ENCODE measurements at regions not wholly inside any gene's neighbourhood (a gene's known extent, or its start where the extent isn't known, plus 50 kb on each side); places are given as distances from the start of the nearest gene placed in this dataset.

DNA sequence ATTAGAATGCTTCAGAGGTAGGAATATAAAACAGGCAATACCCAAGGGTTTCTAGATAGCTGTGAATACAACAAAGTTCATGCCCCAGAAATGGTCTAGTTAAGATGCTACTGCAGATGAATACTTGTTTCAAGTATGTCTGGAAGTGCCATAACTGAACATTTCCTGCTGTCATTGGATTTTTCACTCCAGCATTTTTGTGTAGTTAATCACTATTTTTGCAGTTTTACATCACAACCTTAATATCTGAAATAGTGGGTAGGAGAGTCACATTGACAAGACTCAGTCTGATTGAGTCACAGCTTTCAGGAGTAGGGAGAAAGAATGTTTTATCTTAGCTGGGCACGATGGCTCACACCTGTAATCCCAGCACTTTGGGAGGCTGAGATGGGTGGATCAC, 126.4 kb upstream of the C1orf21 start:
- WGBS, 2 donors = 81 to 89% methylated on average over 1 of the region's 1 CpG
- TF ChIP-seq, protein P1, sequence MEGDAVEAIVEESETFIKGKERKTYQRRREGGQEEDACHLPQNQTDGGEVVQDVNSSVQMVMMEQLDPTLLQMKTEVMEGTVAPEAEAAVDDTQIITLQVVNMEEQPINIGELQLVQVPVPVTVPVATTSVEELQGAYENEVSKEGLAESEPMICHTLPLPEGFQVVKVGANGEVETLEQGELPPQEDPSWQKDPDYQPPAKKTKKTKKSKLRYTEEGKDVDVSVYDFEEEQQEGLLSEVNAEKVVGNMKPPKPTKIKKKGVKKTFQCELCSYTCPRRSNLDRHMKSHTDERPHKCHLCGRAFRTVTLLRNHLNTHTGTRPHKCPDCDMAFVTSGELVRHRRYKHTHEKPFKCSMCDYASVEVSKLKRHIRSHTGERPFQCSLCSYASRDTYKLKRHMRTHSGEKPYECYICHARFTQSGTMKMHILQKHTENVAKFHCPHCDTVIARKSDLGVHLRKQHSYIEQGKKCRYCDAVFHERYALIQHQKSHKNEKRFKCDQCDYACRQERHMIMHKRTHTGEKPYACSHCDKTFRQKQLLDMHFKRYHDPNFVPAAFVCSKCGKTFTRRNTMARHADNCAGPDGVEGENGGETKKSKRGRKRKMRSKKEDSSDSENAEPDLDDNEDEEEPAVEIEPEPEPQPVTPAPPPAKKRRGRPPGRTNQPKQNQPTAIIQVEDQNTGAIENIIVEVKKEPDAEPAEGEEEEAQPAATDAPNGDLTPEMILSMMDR (IDR thresholded peaks at IDR 0.05) = no peak
- no peak for TF ChIP-seq POLR2A (IDR thresholded peaks at IDR 0.05)
- H3K4me3 ChIP-seq (ENCODE audit: low read depth, poor library complexity, severe bottlenecking) = no peak overlapping the region
- DNase-seq (ENCODE audit: low spot score in 2 of 2) = no peak
- intact Hi-C loops (cut with DNase I; ENCODE audit: low total_unique reads) = no loop called here

DNA sequence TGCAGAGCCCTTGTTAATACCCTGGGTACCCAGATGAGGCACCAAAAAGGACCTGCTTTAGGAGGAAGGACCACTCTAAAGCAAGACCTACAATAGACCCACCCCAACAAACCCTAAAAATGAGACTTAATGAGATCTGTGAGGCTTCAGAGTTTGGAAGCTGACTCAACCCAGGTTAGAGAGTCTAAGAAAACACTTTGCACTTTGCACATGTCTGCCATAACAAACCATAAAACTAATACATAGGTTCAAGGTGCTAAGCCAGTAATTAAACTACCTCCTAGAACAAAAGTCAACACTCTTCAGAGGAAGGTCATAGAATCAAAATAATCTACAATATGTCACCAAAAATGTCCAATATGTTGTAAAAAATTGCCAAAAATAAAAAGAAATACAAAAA, 124.7 kb upstream of the C1orf21 start:
- DNase-seq (ENCODE audit: low spot score in 2 of 2) = no peak
- H3K4me3 ChIP-seq (ENCODE audit: low read depth, poor library complexity, severe bottlenecking) = no peak overlapping the region
- TF ChIP-seq POLR2A (IDR thresholded peaks at IDR 0.05) = no peak
- TF ChIP-seq, protein P1 (IDR thresholded peaks at IDR 0.05) = no peak
- intact Hi-C loops (cut with DNase I; ENCODE audit: low total_unique reads) = no loop called here

DNA sequence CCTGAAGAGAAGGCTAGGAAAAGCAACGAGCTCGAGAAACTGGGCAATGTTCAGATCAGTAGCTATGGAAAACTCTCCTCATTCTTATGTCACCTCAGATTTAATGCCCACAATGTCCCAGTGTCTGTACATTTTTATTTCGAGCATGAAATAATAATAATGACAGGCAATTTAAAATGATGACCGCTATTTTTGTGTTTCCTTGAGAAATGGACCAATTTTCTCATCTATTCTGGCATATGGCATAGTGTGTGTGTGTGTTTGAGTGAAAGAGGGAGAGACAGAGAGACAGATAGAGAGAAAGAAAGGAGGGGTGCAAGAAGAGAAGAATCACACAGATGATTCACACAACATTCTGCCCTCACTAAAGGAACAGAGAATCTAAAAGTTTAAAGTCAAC, 119.1 kb upstream of the C1orf21 start:
- H3K4me3 ChIP-seq (ENCODE audit: low read depth, poor library complexity, severe bottlenecking) = no peak overlapping the region
- DNase-seq (ENCODE audit: low spot score in 2 of 2) = no peak
- intact Hi-C loops (cut with DNase I; ENCODE audit: low total_unique reads) = no loop called here
- WGBS, 2 donors = 88 to 89% methylated on average over 4 of the region's 4 CpGs
- TF ChIP-seq, protein P1 (IDR thresholded peaks at IDR 0.05) = no peak
- TF ChIP-seq POLR2A (IDR thresholded peaks at IDR 0.05) = no peak

- H3K4me3 ChIP-seq (ENCODE audit: low read depth, poor library complexity, severe bottlenecking) = no peak overlapping the region
- no peak for DNase-seq (ENCODE audit: low spot score in 2 of 2)
- intact Hi-C loops (cut with DNase I; ENCODE audit: low total_unique reads) = no loop called here
- TF ChIP-seq, protein P1 (IDR thresholded peaks at IDR 0.05) = no peak
- TF ChIP-seq POLR2A (IDR thresholded peaks at IDR 0.05) = no peak
- 48 to 76% methylated on average over 3 of the region's 3 CpGs for WGBS, 2 donors
These were observed 116.3 kb upstream of the C1orf21 start for GRCh38 chr1:184270556-184270955.

DNA sequence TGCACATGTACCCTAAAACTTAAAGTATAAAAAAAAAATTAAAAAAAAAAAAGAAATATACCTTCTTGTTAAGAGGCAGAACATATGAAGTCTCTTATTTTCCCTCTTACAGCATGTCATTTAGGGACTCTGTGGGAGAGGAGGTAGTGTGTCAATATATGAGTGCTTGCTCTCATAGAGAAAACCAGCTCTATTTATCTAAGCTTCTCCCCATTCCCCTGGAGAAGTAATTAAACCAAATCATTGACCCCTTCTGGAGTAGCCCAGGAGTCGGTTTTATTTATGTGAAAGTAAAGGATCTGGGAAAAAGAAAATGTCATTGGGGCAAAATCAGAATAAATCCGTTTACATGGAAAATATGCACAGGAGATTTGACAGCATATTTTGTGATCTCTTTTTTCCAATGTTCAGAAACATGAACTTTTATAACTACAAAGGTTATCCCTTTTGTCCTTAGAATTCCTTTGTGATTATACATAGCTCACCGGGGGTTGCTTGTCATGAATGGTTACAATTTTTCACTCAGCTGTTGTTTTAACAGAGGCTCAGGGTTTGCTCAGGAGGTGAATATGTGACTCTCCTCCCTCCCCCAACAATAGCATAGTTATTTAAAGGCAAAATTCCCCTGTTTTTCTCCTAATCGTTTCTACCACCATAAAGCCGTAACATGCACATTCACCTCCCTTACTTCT, 114.5 kb upstream of the C1orf21 start:
- 69 to 71% methylated on average over 5 of the region's 5 CpGs for WGBS, 2 donors
- DNase-seq (ENCODE audit: low spot score in 2 of 2) = no peak
- TF ChIP-seq POLR2A (IDR thresholded peaks at IDR 0.05) = no peak
- TF ChIP-seq, protein P1 (IDR thresholded peaks at IDR 0.05) = no peak
- H3K4me3 ChIP-seq (ENCODE audit: low read depth, poor library complexity, severe bottlenecking) = no peak overlapping the region
- intact Hi-C loops (cut with DNase I; ENCODE audit: low total_unique reads) = no loop called here

DNA sequence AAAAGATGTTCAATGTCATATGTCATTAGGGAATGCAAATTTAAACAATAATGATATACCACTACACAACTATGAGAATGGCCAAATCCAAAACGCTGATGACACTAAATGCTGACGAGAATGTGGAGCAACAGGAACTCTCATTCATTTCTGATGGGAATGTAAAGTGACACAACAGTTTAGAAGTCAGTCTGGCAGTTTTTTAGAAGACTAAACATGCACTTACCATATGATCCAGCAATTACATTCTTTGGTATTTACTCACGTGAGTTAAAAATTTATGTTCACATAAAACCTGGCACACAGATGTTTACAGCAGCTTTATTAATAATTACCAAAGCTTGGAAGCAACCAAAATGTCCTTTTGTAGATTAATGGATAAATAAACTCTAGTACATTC, 110.4 kb upstream of the C1orf21 start:
- 67 to 68% methylated on average over 3 of the region's 3 CpGs for WGBS, 2 donors
- no peak overlapping the region for H3K4me3 ChIP-seq (ENCODE audit: low read depth, poor library complexity, severe bottlenecking)
- TF ChIP-seq, protein P1 (IDR thresholded peaks at IDR 0.05) = no peak
- TF ChIP-seq POLR2A (IDR thresholded peaks at IDR 0.05) = no peak
- no peak for DNase-seq (ENCODE audit: low spot score in 2 of 2)
- intact Hi-C loops (cut with DNase I; ENCODE audit: low total_unique reads) = no loop called here
